HCT116 (cell line): ENCODE measurements at regions not wholly inside any gene's neighbourhood (a gene's known extent, or its start where the extent isn't known, plus 50 kb on each side); places are given as distances from the start of the nearest gene placed in this dataset.

Source experiments
- ATAC-seq: fragments of 200-7000 bp; cut with Tn5 transposase; 2 replicates; pipeline ENCODE4 v1.9.1; 2020; ENCODE audit warnings: mild to moderate bottlenecking, moderate library complexity
- BruUV-seq: library from RNA; stranded (reverse); fragments of 400-500 nt; replicated peaks from 2 replicates; lab custom pipeline; 2021; lab: Mats Ljungman, UMichigan
- CTCF ChIA-PET: fragments of 300-600 bp; sonication (Branson Sonifier 250); formaldehyde crosslinking; loops from one replicate; lab custom pipeline; 2021; ENCODE audit warnings: antibody characterized with exemption; lab: Charles Lee
- POLR2A ChIA-PET: fragments of 300-600, 350-600 bp; sonication (Branson Sonifier 250); formaldehyde crosslinking; loops from one replicate; lab custom pipeline; 2021; ENCODE audit warnings: antibody characterized with exemption; lab: Charles Lee
- RAD21 ChIA-PET, 2 experiments: fragments of 300-600 bp; sonication (Branson Sonifier 250); formaldehyde crosslinking; loops; one replicate each; lab custom pipeline; 2023; ENCODE audit warnings: low total read pairs in 2 of 2; ENCODE audit not compliant: uncharacterized antibody in 2 of 2, unreplicated experiment in 2 of 2, low non-redundant PET in 1 of 2; lab: Charles Lee
- DNase-seq: peaks from one replicate; pipeline ENCODE4 v3.0.0-alpha.2; 2010; ENCODE audit warnings: low read depth, low spot score
- H2AFZ ChIP-seq: fragments of 200-600 bp; shearing (Covaris generic), sonication (generic); 2 replicates; pipeline ENCODE4 v1.6.1; 2017; ENCODE audit warnings: low read depth, mixed run types, mixed read lengths, antibody characterized with exemption, low read length; ENCODE audit not compliant: poor library complexity, severe bottlenecking
- H3K27ac ChIP-seq: 2 replicates; pipeline ENCODE4 v1.5.1; 2012; ENCODE audit warnings: low read depth, low read length
- H3K27me3 ChIP-seq: fragments of 200-600 bp; sonication (generic); 2 replicates; pipeline ENCODE4 v1.6.1; 2016; ENCODE audit warnings: mixed run types, low read length, mixed read lengths; ENCODE audit not compliant: insufficient read depth
- H3K36me3 ChIP-seq, 2 experiments: fragments of 200-500 bp in 1 of 2; fragments of 200-600 bp in 1 of 2; sonication (Bioruptor generic) in 1 of 2; sonication (generic) in 1 of 2; 2 replicates each; pipeline versions ENCODE4 v1.5.1 to v1.6.1; 2014 to 2016; ENCODE audit warnings: low read length in 2 of 2, inconsistent platforms in 1 of 2, mixed read lengths in 1 of 2, mixed run types in 1 of 2; ENCODE audit not compliant: insufficient read depth in 2 of 2, control insufficient read depth in 1 of 2
- H3K4me1 ChIP-seq, 2 experiments: fragments of 200-600 bp in 1 of 2; sonication (generic) in 1 of 2; 2 replicates each; pipeline versions ENCODE4 v1.5.1 to v1.6.1; 2012 to 2017; ENCODE audit warnings: low read length in 2 of 2, inconsistent platforms in 1 of 2, mild to moderate bottlenecking in 1 of 2, mixed read lengths in 1 of 2, mixed run types in 1 of 2, moderate library complexity in 1 of 2; ENCODE audit not compliant: insufficient read depth in 2 of 2, control insufficient read depth in 1 of 2
- H3K4me2 ChIP-seq: fragments of 200-600 bp; sonication (generic); 2 replicates; pipeline ENCODE4 v1.6.1; 2017; ENCODE audit warnings: mixed run types, low read length, mixed read lengths
- H3K4me3 ChIP-seq, 2 experiments: fragments of 200-600 bp in 1 of 2; sonication (generic) in 1 of 2; replicated peaks in 1 of 2; 2 replicates each; pipeline ENCODE4 v1.5.1; 2011 to 2016; ENCODE audit warnings: low read length in 2 of 2, control low read depth in 1 of 2, low read depth in 1 of 2, mild to moderate bottlenecking in 1 of 2, mixed read lengths in 1 of 2, mixed run types in 1 of 2
- H3K79me2 ChIP-seq: fragments of 200-600 bp; sonication (generic); 2 replicates; pipeline ENCODE4 v1.6.1; 2017; ENCODE audit warnings: mild to moderate bottlenecking, mixed run types, low read length, moderate library complexity, mixed read lengths; ENCODE audit not compliant: insufficient read depth
- H3K9ac ChIP-seq: fragments of 200-600 bp; sonication (generic); 2 replicates; pipeline ENCODE4 v1.6.1; 2016; ENCODE audit warnings: low read length, mixed read lengths
- H3K9me2 ChIP-seq: fragments of 200-600 bp; sonication (generic), shearing (Covaris generic); 2 replicates; pipeline ENCODE4 v1.6.1; 2017; ENCODE audit warnings: mixed run types, mild to moderate bottlenecking, moderate library complexity; ENCODE audit not compliant: insufficient read depth
- H3K9me3 ChIP-seq, 2 experiments: fragments of 200-500 bp in 1 of 2; fragments of 200-600 bp in 1 of 2; sonication (Bioruptor generic) in 1 of 2; sonication (generic) in 1 of 2; 2 replicates each; pipeline ENCODE4 v1.6.1; 2014 to 2017; ENCODE audit warnings: low read length in 2 of 2, mixed read lengths in 2 of 2, inconsistent platforms in 1 of 2, low read depth in 1 of 2, mild to moderate bottlenecking in 1 of 2, mixed run types in 1 of 2, moderate library complexity in 1 of 2; ENCODE audit not compliant: control insufficient read depth in 1 of 2, insufficient read depth in 1 of 2
- H4K20me1 ChIP-seq: fragments of 200-600 bp; sonication (generic), shearing (Covaris generic); 2 replicates; pipeline ENCODE4 v1.6.1; 2017; ENCODE audit warnings: mixed run types, mild to moderate bottlenecking, moderate library complexity; ENCODE audit not compliant: insufficient read depth
- CBX3 ChIP-seq: IDR thresholded peaks from 2 replicates; pipeline ENCODE4 v1.6.1; 2012; ENCODE audit warnings: low read depth
- CEBPB ChIP-seq: IDR thresholded peaks from 2 replicates; pipeline ENCODE4 v1.6.1; 2012; ENCODE audit warnings: low read depth
- FOSL1 ChIP-seq: IDR thresholded peaks from 2 replicates; pipeline ENCODE4 v1.6.1; 2012; ENCODE audit warnings: low read depth
- JUND ChIP-seq: IDR thresholded peaks from 2 replicates; pipeline ENCODE4 v1.6.1; 2012
- POLR2A ChIP-seq: IDR thresholded peaks from 2 replicates; pipeline ENCODE4 v1.7.0; 2011; ENCODE audit warnings: borderline replicate concordance; ENCODE audit not compliant: insufficient read depth, insufficient read length; ENCODE audit errors: extremely low read depth
- POLR2AphosphoS5 ChIP-seq: IDR thresholded peaks from 2 replicates; pipeline ENCODE4 v1.6.1; 2011; ENCODE audit warnings: mild to moderate bottlenecking, low read depth, low read length, moderate library complexity
- SP1 ChIP-seq: IDR thresholded peaks from 2 replicates; pipeline ENCODE4 v1.6.1; 2012; ENCODE audit warnings: low read depth
- SRF ChIP-seq: IDR thresholded peaks from 2 replicates; pipeline ENCODE4 v1.6.1; 2012; ENCODE audit warnings: low read depth
- TCF7L2 ChIP-seq: IDR thresholded peaks from 2 replicates; pipeline ENCODE4 v1.7.0; 2011; ENCODE audit warnings: borderline replicate concordance, inconsistent platforms; ENCODE audit not compliant: insufficient read depth, insufficient read length; ENCODE audit errors: extremely low read depth
- YY1 ChIP-seq: IDR thresholded peaks from 2 replicates; pipeline ENCODE4 v1.6.1; 2011; ENCODE audit warnings: low read length, low read depth, moderate library complexity, mild to moderate bottlenecking; ENCODE audit not compliant: insufficient replicate concordance; ENCODE audit errors: extremely low read depth
- ZNF274 ChIP-seq: fragments of 200-500 bp; sonication (Bioruptor generic); IDR thresholded peaks from 2 replicates; pipeline ENCODE4 v1.6.1; 2014; ENCODE audit warnings: mild to moderate bottlenecking, low read depth, low read length, inconsistent platforms
- intact Hi-C: fragments of 100-400 bp; cut with micrococcal nuclease; formaldehyde crosslinking; loops from 2 replicates; pipeline ENCODE4 v1.10.0; 2022
- TF ChIP-seq, protein P1 (sequence below): IDR thresholded peaks from 2 replicates; pipeline ENCODE4 v1.6.1; 2011; ENCODE audit warnings: mild to moderate bottlenecking, low read length, moderate library complexity; ENCODE audit not compliant: insufficient replicate concordance; ENCODE audit errors: extremely low read depth
- TF ChIP-seq, protein P2 (sequence below): IDR thresholded peaks from 2 replicates; pipeline ENCODE4 v1.6.1; 2012; ENCODE audit warnings: low read depth
- TF ChIP-seq, protein P3 (sequence below): IDR thresholded peaks from 2 replicates; pipeline ENCODE4 v1.6.1; 2012
- TF ChIP-seq, protein P4 (sequence below): IDR thresholded peaks from 2 replicates; pipeline ENCODE4 v1.6.1; 2012

DNA sequence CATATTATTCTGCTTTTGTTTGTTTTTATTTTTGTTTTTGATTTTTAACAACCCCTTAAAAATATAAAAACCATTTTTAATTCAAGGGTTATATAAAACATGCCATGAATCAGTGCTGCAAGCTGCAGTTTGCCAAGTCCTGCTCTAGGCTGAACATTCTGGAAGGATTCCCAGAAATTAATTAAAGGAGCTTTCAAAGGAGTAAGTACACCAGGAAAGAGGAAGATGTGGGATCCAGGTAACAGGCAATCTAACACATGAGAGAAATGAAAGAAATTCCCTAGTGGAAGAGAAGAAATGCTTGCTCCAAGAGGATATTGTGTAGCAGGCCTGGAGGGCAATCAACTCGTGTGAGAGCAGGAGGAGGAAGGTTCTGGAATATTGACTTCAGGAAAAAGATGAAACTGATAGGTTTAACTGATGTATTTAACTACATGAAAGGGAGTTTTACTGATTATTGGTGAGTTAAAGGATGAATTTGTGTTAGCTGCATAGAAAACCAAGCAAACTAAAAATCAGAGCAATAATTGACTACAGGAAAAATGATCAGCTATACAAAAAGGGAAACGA is 146.0 kb upstream of the PHACTR1 start:
- Histone ChIP-seq H4K20me1 (no peaks in the 10 kb centered on the region), H3K27ac (no peak overlapping the region), H3K27me3 (no peaks in the 10 kb centered on the region), H3K4me2 (no peak overlapping the region), H3K9me2 (no peaks in the 10 kb centered on the region), H3K4me3 (no peak overlapping the region), H3K9ac (no peak overlapping the region), H3K79me2 (no peaks in the 10 kb centered on the region), H2AFZ (no peak overlapping the region), H3K4me1 (peaks cover 7 to 10% of the 10 kb centered on the region in 2 experiments; a peak in 3 of 4 replicates), H3K36me3 (no peaks in the 10 kb centered on the region), H3K9me3 (no peaks in the 10 kb centered on the region)
- CTCF ChIA-PET: no interaction called here
- no TSS peak for BruUV-seq
- TF ChIP-seq SRF: no peak
- no peak for TF ChIP-seq TCF7L2
- no peak for TF ChIP-seq POLR2AphosphoS5
- no peak for TF ChIP-seq YY1
- TF ChIP-seq, protein P1, sequence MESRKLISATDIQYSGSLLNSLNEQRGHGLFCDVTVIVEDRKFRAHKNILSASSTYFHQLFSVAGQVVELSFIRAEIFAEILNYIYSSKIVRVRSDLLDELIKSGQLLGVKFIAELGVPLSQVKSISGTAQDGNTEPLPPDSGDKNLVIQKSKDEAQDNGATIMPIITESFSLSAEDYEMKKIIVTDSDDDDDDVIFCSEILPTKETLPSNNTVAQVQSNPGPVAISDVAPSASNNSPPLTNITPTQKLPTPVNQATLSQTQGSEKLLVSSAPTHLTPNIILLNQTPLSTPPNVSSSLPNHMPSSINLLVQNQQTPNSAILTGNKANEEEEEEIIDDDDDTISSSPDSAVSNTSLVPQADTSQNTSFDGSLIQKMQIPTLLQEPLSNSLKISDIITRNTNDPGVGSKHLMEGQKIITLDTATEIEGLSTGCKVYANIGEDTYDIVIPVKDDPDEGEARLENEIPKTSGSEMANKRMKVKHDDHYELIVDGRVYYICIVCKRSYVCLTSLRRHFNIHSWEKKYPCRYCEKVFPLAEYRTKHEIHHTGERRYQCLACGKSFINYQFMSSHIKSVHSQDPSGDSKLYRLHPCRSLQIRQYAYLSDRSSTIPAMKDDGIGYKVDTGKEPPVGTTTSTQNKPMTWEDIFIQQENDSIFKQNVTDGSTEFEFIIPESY: no peak
- no peak for TF ChIP-seq JUND
- TF ChIP-seq, protein P2, sequence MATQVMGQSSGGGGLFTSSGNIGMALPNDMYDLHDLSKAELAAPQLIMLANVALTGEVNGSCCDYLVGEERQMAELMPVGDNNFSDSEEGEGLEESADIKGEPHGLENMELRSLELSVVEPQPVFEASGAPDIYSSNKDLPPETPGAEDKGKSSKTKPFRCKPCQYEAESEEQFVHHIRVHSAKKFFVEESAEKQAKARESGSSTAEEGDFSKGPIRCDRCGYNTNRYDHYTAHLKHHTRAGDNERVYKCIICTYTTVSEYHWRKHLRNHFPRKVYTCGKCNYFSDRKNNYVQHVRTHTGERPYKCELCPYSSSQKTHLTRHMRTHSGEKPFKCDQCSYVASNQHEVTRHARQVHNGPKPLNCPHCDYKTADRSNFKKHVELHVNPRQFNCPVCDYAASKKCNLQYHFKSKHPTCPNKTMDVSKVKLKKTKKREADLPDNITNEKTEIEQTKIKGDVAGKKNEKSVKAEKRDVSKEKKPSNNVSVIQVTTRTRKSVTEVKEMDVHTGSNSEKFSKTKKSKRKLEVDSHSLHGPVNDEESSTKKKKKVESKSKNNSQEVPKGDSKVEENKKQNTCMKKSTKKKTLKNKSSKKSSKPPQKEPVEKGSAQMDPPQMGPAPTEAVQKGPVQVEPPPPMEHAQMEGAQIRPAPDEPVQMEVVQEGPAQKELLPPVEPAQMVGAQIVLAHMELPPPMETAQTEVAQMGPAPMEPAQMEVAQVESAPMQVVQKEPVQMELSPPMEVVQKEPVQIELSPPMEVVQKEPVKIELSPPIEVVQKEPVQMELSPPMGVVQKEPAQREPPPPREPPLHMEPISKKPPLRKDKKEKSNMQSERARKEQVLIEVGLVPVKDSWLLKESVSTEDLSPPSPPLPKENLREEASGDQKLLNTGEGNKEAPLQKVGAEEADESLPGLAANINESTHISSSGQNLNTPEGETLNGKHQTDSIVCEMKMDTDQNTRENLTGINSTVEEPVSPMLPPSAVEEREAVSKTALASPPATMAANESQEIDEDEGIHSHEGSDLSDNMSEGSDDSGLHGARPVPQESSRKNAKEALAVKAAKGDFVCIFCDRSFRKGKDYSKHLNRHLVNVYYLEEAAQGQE: no peak
- no peak for TF ChIP-seq CBX3
- TF ChIP-seq, protein P3, sequence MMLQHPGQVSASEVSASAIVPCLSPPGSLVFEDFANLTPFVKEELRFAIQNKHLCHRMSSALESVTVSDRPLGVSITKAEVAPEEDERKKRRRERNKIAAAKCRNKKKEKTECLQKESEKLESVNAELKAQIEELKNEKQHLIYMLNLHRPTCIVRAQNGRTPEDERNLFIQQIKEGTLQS: no peak
- TF ChIP-seq SP1: no peak
- no peak for TF ChIP-seq FOSL1
- TF ChIP-seq, protein P4, sequence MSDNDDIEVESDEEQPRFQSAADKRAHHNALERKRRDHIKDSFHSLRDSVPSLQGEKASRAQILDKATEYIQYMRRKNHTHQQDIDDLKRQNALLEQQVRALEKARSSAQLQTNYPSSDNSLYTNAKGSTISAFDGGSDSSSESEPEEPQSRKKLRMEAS: no peak
- no peak for TF ChIP-seq POLR2A
- no peak for TF ChIP-seq ZNF274
- no peak for TF ChIP-seq CEBPB
- ATAC-seq: no peak
- POLR2A ChIA-PET: no interaction called here
- RAD21 ChIA-PET: no interaction called here
- DNase-seq: no peak
- intact Hi-C loops: no loop called here
